ENCODE measurements at regions not wholly inside any gene's neighbourhood (a gene's known extent, or its start where the extent isn't known, plus 50 kb on each side); places are given as distances from the start of the nearest gene placed in this dataset.

GRCh38 chr16:10305912-10306311 lies 79.9 kb upstream of the ATF7IP2 start:
- Histone ChIP-seq H3K4me3 (ENCODE audit: low read length) (no peak overlapping the region), H3K9ac (ENCODE audit: low read length) (no peak overlapping the region), H3K36me3 (ENCODE audit: insufficient read depth, low read length) (no peaks in the 10 kb centered on the region), H4K20me1 (ENCODE audit: insufficient read depth) (no peaks in the 10 kb centered on the region), H3K27ac (ENCODE audit: low read length) (no peak overlapping the region), H3K79me2 (replicated peaks; ENCODE audit: insufficient read depth, low read length) (no peaks in the 10 kb centered on the region), H2AFZ (ENCODE audit: low read depth, low read length) (no peak overlapping the region), H3K4me2 (ENCODE audit: low read length) (no peak overlapping the region), H3K27me3 (ENCODE audit: insufficient read depth, low read depth, low read length) (no peaks in the 10 kb centered on the region), H3K9me2 (ENCODE audit: insufficient read depth, low read length) (no peaks in the 10 kb centered on the region), H3F3A (ENCODE audit: insufficient read depth, low read length, poor library complexity, severe bottlenecking) (no peaks in the 10 kb centered on the region), H3K9me3 (ENCODE audit: low read length) (no peaks in the 10 kb centered on the region)
- TF ChIP-seq EZH2 (IDR thresholded peaks at IDR 0.05; ENCODE audit: borderline replicate concordance, insufficient read depth, low read length, poor library complexity, severe bottlenecking), result no peak
- TF ChIP-seq MXI1 (conservative IDR thresholded peaks at IDR 0.05; ENCODE audit: poor library complexity, severe bottlenecking), result no peak
- TF ChIP-seq RAD21 (conservative IDR thresholded peaks at IDR 0.05), result no peak
- no peak for TF ChIP-seq CTCF (IDR thresholded peaks at IDR 0.05; ENCODE audit: poor library complexity, severe bottlenecking)
- no peak for TF ChIP-seq TAF1 (IDR thresholded peaks at IDR 0.05; ENCODE audit: low read depth)
- no peak for TF ChIP-seq EP300 (conservative IDR thresholded peaks at IDR 0.05; ENCODE audit: poor library complexity, severe bottlenecking)
- TF ChIP-seq POLR2AphosphoS5 (IDR thresholded peaks at IDR 0.05), result no peak
- no peak for TF ChIP-seq REST (IDR thresholded peaks at IDR 0.05; ENCODE audit: borderline replicate concordance)
- TF ChIP-seq SMC3 (conservative IDR thresholded peaks at IDR 0.05; ENCODE audit: poor library complexity), result no peak

- Histone ChIP-seq H3K9me3 (ENCODE audit: low read length) (no peaks in the 10 kb centered on the region), H3K79me2 (replicated peaks; ENCODE audit: insufficient read depth, low read length) (no peaks in the 10 kb centered on the region), H3K4me3 (ENCODE audit: low read length) (no peak overlapping the region), H3K9me2 (ENCODE audit: insufficient read depth, low read length) (no peaks in the 10 kb centered on the region), H3K27ac (ENCODE audit: low read length) (no peak overlapping the region), H3K27me3 (ENCODE audit: insufficient read depth, low read depth, low read length) (no peaks in the 10 kb centered on the region), H3K9ac (ENCODE audit: low read length) (no peak overlapping the region), H3K36me3 (ENCODE audit: insufficient read depth, low read length) (no peaks in the 10 kb centered on the region), H2AFZ (ENCODE audit: low read depth, low read length) (no peak overlapping the region), H3K4me2 (ENCODE audit: low read length) (no peak overlapping the region), H3F3A (ENCODE audit: insufficient read depth, low read length, poor library complexity, severe bottlenecking) (no peaks in the 10 kb centered on the region), H4K20me1 (ENCODE audit: insufficient read depth) (no peaks in the 10 kb centered on the region)
- TF ChIP-seq EZH2 (IDR thresholded peaks at IDR 0.05; ENCODE audit: borderline replicate concordance, insufficient read depth, low read length, poor library complexity, severe bottlenecking), result no peak
- no peak for TF ChIP-seq MXI1 (conservative IDR thresholded peaks at IDR 0.05; ENCODE audit: poor library complexity, severe bottlenecking)
- TF ChIP-seq SMC3 (conservative IDR thresholded peaks at IDR 0.05; ENCODE audit: poor library complexity), result no peak
- no peak for TF ChIP-seq RAD21 (conservative IDR thresholded peaks at IDR 0.05)
- TF ChIP-seq POLR2AphosphoS5 (IDR thresholded peaks at IDR 0.05), result no peak
- TF ChIP-seq CTCF (IDR thresholded peaks at IDR 0.05; ENCODE audit: poor library complexity, severe bottlenecking), result no peak
- TF ChIP-seq TAF1 (IDR thresholded peaks at IDR 0.05; ENCODE audit: low read depth), result no peak
- no peak for TF ChIP-seq EP300 (conservative IDR thresholded peaks at IDR 0.05; ENCODE audit: poor library complexity, severe bottlenecking)
- no peak for TF ChIP-seq REST (IDR thresholded peaks at IDR 0.05; ENCODE audit: borderline replicate concordance)
Measured at GRCh38 chr16:10308305-10309193, 77.3 kb upstream of the ATF7IP2 start.
